ENCODE measurements at regions not wholly inside any gene's neighbourhood (a gene's known extent, or its start where the extent isn't known, plus 50 kb on each side); places are given as distances from the start of the nearest gene placed in this dataset.

- TF ChIP-seq SP1 (CRISPR knock-in tag; conservative IDR thresholded peaks at IDR 0.05): no peak
- no peak for TF ChIP-seq CTCF (IDR thresholded peaks at IDR 0.05)
- TF ChIP-seq ESRRA (CRISPR knock-in tag; IDR thresholded peaks at IDR 0.05; ENCODE audit: borderline replicate concordance): no peak
- TF ChIP-seq FOXJ3 (CRISPR knock-in tag; IDR thresholded peaks at IDR 0.05; ENCODE audit: borderline replicate concordance): no peak
- no peak for TF ChIP-seq CREB1 (CRISPR knock-in tag; IDR thresholded peaks at IDR 0.05)
- no peak for TF ChIP-seq ZNF532 (CRISPR knock-in tag; IDR thresholded peaks at IDR 0.05; ENCODE audit: borderline replicate concordance)
- TF ChIP-seq IRF2 (CRISPR knock-in tag; IDR thresholded peaks at IDR 0.05; ENCODE audit: borderline replicate concordance, low read depth): no peak
- TF ChIP-seq, protein P1, sequence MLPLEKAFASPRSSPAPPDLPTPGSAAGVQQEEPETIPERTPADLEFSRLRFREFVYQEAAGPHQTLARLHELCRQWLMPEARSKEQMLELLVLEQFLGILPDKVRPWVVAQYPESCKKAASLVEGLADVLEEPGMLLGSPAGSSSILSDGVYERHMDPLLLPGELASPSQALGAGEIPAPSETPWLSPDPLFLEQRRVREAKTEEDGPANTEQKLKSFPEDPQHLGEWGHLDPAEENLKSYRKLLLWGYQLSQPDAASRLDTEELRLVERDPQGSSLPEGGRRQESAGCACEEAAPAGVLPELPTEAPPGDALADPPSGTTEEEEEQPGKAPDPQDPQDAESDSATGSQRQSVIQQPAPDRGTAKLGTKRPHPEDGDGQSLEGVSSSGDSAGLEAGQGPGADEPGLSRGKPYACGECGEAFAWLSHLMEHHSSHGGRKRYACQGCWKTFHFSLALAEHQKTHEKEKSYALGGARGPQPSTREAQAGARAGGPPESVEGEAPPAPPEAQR (CRISPR knock-in tag; IDR thresholded peaks at IDR 0.05): no peak
Observed at GRCh38 chr15:66625974-66626373, 60.2 kb upstream of the LCTL start.

Data from WTC11 (cell line).